ENCODE measurements at regions not wholly inside any gene's neighbourhood (a gene's known extent, or its start where the extent isn't known, plus 50 kb on each side); places are given as distances from the start of the nearest gene placed in this dataset.

- TF ChIP-seq FOXP2 (optimal IDR thresholded peaks at IDR 0.05; ENCODE audit: borderline replicate concordance, extremely low read depth, extremely low read length, insufficient read depth) (no peak), REST (IDR thresholded peaks at IDR 0.05; ENCODE audit: insufficient read depth in 1 of 2, low read depth in 2 of 2, low read length in 2 of 2) (no peak), POLR2AphosphoS5 (IDR thresholded peaks at IDR 0.05; ENCODE audit: low read depth, low read length) (no peak)
These were observed 90.7 kb upstream of the FNDC3B start for GRCh38 chr3:171948674-171949073.

Measured in PFSK-1 (cell line).